Esophagus (tissue), 2 donors: ENCODE measurements at regions not wholly inside any gene's neighbourhood (a gene's known extent, or its start where the extent isn't known, plus 50 kb on each side); places are given as distances from the start of the nearest gene placed in this dataset.

ENCODE experiments used
- H3K27ac ChIP-seq, 2 donors: one replicate each; pipeline ENCODE4 v1.5.1; 2013; ENCODE audit warnings: low read depth in 2 of 2, mild to moderate bottlenecking in 2 of 2, inconsistent platforms in 1 of 2, low read length in 1 of 2, moderate library complexity in 1 of 2
- H3K27me3 ChIP-seq, 2 donors: one replicate each; pipeline ENCODE4 v1.6.1; 2013; ENCODE audit warnings: low read length in 2 of 2, control low read depth in 1 of 2, mild to moderate bottlenecking in 1 of 2; ENCODE audit not compliant: insufficient read depth in 2 of 2, control insufficient read depth in 1 of 2
- H3K36me3 ChIP-seq, 2 donors: one replicate each; pipeline ENCODE4 v1.6.1; 2013; ENCODE audit warnings: low read length in 1 of 2; ENCODE audit not compliant: control insufficient read depth in 2 of 2, insufficient read depth in 2 of 2
- H3K4me1 ChIP-seq, 2 donors: one replicate each; pipeline ENCODE4 v1.6.1; 2013; ENCODE audit warnings: low read length in 1 of 2; ENCODE audit not compliant: control insufficient read depth in 2 of 2, insufficient read depth in 2 of 2
- H3K4me3 ChIP-seq, 2 donors: one replicate each; pipeline ENCODE4 v1.5.1; 2013; ENCODE audit warnings: low read length in 2 of 2, mild to moderate bottlenecking in 2 of 2, low read depth in 1 of 2, moderate library complexity in 1 of 2
- H3K9me3 ChIP-seq, 2 donors: one replicate each; pipeline ENCODE4 v1.6.1; 2013; ENCODE audit warnings: mild to moderate bottlenecking in 2 of 2, low read depth in 1 of 2, low read length in 1 of 2, moderate library complexity in 1 of 2; ENCODE audit not compliant: control insufficient read depth in 2 of 2, insufficient read depth in 1 of 2
- WGBS, 2 donors: extraction: QIAGEN DNeasy Blood & Tissue Kit; methylation state at CpG; one replicate each; pipeline ENCODE4 v1.1.7; 2013; 5-methylcytosine and 5-hydroxymethylcytosine counted together
- donor health status: healthy with polysubstance abuse.
- donor health status: Bipolar disorder and iron deficiency.

- Histone ChIP-seq H3K9me3 (peaks cover 0 to 6% of the 10 kb centered on the region in 2 donors), H3K27ac (no peak overlapping the region), H3K4me1 (no peaks in the 10 kb centered on the region), H3K4me3 (no peak overlapping the region), H3K36me3 (no peaks in the 10 kb centered on the region), H3K27me3 (peaks cover 0 to 3% of the 10 kb centered on the region in 2 donors)
- 65 to 80% methylated on average over 1 of the region's 1 CpG for WGBS, 2 donors
These were observed 68.4 kb upstream of the VSTM2B start for GRCh38 chr19:29457413-29457812.

- no peak overlapping the region for H3K4me3 ChIP-seq
- WGBS, 2 donors = 62 to 64% methylated on average over 5 of the region's 5 CpGs
- H3K27me3 ChIP-seq = no peaks in the 10 kb centered on the region
- no peak overlapping the region for H3K27ac ChIP-seq
- H3K9me3 ChIP-seq = no peaks in the 10 kb centered on the region
- H3K4me1 ChIP-seq = no peaks in the 10 kb centered on the region
- no peaks in the 10 kb centered on the region for H3K36me3 ChIP-seq
These were observed 57.9 kb upstream of the VSTM2B start for GRCh38 chr19:29467824-29468401.

DNA sequence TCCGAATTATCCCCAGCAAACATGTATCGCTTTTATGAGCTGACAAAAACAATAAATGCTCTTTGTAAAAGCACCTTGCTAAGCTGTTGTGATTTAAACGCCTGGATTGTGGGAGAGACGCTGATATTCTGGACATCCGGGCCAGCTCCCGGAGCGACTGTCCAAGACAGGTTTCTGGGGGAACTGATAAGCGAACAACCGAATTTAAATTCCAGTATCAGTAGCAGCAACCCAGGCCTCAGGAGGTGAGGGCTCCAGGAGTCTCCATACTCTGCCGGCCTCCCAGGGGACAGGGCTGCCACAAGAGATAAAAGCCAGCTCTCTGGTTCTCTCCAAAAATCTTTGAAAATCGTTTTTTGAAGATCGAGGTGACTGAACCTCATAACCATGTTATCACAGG lies 50.3 kb upstream of the VSTM2B start:
- H3K36me3 ChIP-seq = no peaks in the 10 kb centered on the region
- no peaks in the 10 kb centered on the region for H3K27me3 ChIP-seq
- 80 to 81% methylated on average over 12 of the region's 12 CpGs for WGBS, 2 donors
- H3K27ac ChIP-seq = no peak overlapping the region
- H3K9me3 ChIP-seq = peaks cover 2 to 3% of the 10 kb centered on the region in 2 donors
- H3K4me3 ChIP-seq = no peak overlapping the region
- no peaks in the 10 kb centered on the region for H3K4me1 ChIP-seq
